ENCODE measurements at regions not wholly inside any gene's neighbourhood (a gene's known extent, or its start where the extent isn't known, plus 50 kb on each side); places are given as distances from the start of the nearest gene placed in this dataset.
A peak's percentile ranks its signal among the peaks of the same experiment; 100 is the strongest.
"Not testable (repeated sequence)": the region's sequence is repeated elsewhere in the genome, so short reads cannot be mapped to it uniquely, and the experiment has no call there.

- no peak for DNase-seq
Measured at GRCh38 chr7:83824214-83824613, 175.3 kb upstream of the SEMA3E start.

DNA sequence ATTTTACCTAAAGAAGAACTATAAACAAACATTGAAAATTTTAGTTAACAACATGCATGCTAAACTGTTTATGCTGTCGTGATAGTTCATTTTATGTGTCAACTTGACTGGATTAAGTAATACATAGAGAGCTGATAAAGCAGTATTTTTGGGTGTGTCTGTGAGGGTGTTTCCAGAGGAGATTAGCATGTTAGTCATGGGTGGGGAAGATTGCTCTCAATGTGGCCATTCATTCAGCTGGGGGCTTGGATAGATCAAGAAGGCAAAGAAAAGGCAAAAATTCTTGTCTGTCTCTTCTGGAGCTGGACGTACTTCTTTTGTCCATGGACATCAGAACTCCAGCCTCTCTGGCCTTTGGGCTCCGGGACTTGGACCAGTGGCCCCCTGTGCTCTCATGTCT is 172.9 kb upstream of the SEMA3E start:
- no peak for DNase-seq

- DNase-seq = no peak
Measured at GRCh38 chr7:83820641-83821040, 171.7 kb upstream of the SEMA3E start.

DNA sequence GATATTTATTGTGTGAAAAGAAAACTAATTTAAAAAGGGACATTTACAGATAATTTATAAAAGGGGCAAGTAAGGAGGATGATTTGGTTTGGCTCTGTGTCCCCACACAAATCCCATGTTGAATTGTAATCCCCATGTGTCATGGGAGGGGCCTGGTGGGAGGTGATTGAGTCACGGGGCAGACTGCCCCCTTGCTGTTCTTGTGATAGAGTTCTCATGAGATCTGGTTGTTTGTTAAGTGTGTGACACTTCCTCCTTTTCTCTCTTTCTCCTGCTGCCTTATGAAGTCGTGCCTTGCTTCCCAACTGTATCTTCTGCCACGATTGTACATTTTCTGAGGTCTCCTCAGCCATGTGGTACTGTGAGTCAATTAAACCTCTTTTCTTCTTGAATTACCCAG is 171.0 kb upstream of the SEMA3E start:
- DNase-seq = no peak

DNA sequence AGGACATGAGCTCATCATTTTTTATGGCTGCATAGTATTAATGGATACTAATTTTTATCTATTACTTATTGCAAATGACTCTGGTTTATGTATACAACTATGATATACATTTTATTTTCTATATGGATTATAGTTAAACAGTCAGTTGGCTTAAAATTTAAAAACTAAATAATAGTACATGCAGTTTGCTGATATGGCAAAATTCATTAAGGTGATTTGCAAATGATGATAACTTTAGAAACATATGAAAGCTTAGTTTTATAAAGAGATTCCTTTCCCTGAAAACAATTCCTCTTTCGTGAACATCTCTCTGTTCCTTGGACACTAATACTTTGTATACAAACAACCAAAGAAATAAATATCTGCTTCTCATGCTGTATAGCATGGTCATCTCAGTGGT is 165.5 kb upstream of the SEMA3E start:
- DNase-seq = no peak

DNA sequence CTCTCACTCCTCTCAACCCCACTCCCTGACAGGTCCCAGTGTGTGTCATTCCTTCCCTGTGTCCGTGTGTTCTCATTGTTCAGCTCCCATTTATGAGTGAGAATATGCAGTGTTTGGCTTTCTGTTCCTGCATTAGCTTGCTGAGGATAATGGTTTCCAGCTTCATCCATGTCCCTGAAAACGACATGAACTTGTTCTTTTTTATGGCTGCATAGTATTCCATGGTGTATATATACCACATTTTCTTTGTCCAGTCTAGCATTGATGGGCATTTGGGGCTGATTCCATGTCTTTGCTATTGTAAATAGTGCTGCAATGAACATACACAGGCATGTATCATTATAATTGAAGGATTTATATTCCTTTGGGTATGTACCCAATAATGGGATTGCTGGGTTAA is 163.6 kb upstream of the SEMA3E start:
- DNase-seq = not testable (repeated sequence)

- DNase-seq = no peak
Measured at GRCh38 chr7:83808982-83809381, 160.0 kb upstream of the SEMA3E start.

- no peak for DNase-seq
Measured at GRCh38 chr7:83807774-83808173, 158.8 kb upstream of the SEMA3E start.

GRCh38 chr7:83806538-83806937 is 157.6 kb upstream of the SEMA3E start:
- DNase-seq = no peak

DNA sequence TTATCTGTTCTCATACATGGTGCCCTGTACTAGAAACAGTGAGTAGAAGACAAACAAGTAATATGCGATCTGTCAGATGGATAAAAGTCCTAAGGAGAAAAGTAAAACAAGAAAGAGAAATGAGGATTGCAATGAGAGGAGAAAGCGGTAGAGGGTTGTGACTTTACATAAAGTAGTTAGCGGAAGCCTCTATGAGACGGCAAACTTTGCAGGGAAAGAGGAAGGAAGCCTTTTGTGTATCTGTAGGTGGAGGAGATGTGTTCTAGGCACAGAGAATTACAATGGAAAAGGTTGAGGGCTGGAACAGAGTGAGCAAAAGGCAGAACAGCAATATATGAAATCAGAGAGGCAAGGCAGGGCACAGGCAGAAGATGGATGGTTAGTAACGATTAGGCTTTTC is 150.4 kb upstream of the SEMA3E start:
- DNase-seq = no peak

DNA sequence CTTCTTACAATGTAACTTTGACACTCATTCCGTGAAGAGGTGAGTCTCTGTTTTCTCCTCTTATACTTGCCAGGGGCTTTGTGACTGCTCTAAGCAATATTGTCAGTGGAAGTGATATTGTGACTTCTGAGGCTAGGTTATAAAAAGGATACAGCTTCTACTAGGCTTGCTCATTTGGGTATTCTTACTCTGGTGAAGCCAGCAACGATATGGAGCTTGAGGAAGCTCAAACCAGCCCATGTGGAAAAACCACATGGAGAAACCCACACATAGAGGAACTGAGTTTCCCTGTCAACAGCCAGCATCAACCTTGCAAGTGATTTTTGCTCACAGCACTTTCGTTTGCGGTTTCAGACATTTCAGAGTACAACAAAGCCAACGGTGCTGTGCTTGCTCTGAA is 149.6 kb upstream of the SEMA3E start:
- DNase-seq = no peak

DNA sequence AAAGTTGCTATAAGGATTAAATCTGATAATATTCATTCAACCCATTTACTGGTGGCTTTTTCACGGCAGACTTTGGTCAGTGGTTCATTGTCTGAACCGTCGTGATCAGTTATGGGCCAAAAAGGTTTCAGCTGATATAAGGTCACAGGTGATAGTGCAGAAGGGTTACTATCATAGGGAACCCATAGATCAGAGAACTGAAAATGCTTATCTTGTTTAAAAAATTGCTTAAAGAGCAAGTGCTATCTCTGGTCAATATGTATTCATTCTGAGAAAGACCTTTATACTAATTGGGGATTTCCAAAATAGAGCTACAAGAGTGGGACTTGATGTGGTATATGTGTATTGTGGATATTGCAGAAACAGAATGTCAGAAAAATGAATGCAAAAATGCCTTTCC is 147.8 kb upstream of the SEMA3E start:
- no peak for DNase-seq

DNA sequence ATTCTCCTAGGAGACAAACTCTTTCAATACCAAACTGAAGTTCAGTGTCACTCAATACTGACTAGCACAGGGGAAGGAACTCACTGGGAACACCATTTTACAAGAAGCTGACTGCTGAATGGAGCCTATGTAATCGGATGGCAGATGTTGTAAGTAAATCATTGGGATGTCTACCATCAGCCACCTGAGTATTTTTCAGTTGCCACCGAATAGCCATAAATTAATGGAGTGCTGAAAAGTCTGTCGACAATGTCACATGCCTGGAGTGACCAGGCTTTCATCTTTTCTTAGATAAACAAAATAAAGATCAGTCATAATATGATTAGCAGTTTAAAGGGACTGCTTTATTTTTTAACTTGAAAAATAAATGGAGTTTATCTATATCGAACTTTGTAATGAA is 145.9 kb upstream of the SEMA3E start:
- DNase-seq = no peak

DNA sequence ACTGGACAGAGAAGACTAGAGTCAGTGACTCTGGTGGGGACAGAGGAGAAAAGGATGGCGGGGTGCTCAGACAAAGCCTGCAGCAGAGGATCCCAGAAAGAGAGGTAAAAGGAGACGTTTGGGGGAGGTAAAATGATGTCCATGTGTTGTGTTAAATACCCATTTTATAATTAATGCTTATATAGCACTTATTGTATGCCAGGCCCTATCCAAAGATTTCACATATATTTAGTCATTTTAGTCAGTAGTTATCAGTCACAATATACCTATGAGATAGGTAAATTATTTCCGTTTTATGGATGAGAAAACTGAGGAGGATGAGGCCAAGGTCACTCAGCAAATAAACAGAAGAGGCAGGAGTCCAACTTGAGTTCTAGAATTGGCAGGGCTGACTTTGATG is 144.6 kb upstream of the SEMA3E start:
- no peak for DNase-seq

GRCh38 chr7:83791737-83792136 is 142.8 kb upstream of the SEMA3E start:
- no peak for DNase-seq

DNA sequence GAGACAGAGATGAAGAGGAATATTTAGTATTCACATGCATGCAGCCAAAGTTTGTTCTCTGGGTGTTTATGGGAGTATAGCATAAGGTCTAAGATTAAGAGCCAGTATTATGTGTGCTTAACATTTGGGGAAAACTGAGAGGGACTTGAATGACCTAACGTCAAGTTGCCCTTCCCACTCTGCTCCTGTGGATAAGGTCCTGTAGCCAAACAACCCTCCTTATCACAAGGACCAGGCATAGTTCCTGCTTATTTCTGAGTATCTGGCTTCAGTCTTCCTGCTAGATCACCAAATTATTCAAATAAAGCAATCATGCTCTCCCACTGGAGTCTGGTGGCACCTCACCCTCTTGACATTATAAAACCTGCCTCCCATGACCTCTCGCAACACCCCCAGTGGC is 137.9 kb upstream of the SEMA3E start:
- DNase-seq = no peak

DNA sequence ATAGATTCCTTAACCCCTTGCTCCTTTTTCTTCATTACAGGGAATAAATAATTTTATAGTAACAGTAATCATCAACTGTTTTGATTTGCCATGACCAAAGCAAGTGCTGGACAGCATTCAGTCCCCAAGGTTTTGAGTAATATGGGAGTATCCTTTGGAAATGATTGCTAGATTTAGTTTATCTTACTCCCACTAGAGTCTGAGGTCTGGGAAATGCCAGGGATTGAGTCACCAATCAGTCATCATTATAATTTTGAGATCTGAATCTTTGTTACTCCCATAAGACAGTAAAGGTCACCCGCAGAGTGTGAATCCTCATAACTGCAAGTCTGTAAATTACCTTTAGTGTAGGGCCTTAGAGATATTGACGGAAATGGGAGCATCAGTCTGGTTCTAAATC is 133.7 kb upstream of the SEMA3E start:
- DNase-seq = no peak

DNA sequence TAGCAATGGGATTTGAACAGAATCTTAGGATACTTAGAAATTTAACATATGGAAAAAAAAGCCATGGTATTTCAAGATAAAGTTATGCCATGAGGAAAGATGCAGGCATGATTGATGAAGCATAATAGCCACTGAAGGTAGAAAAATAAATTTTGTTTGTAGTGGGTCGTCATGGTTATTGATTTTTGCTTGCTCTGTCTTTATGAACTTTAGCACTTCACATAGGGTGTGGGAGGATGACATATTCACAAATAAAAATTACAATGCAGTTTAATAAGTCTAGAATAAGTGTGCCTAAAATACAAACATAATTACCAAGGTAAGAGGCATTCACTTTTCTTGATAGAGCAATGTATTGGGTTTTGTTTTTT is 129.1 kb upstream of the SEMA3E start:
- no peak for DNase-seq

DNA sequence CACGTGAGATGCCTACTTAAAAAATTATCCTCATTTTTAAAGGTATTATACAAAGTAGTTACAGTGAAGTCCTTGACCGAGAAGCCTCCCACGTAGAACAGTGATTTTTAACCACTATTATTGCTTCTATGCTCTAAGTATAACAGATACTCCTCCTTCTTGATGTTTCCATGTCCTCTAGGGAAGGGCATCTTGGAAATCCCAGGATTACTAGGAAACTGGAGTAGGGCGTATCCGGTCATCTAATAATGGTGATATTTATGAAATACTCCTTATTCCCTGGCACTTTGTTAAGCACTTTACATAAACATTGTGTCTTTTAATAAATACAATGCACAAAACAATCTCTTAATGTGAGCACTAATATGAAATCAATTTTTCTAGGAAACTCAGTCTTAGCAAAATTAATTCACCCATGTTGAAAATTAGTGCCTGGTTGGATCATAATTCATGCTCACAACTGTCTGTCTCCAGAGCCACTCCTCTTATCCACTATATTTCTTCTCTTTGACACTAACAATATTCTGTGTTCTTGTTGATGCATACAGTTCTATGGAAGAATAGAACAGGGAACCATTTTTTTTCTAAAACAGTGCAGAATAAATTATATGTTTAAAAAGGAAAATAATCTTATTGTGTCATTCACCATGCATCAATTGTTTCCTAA is 128.6 kb upstream of the SEMA3E start:
- DNase-seq = no peak

GRCh38 chr7:83769407-83769806 is 120.5 kb upstream of the SEMA3E start:
- DNase-seq = no peak

GRCh38 chr7:83751217-83751616 is 102.3 kb upstream of the SEMA3E start:
- no peak for DNase-seq

- no peak for DNase-seq
Measured at GRCh38 chr7:83749495-83749894, 100.6 kb upstream of the SEMA3E start.

GRCh38 chr7:83739527-83739926 is 90.6 kb upstream of the SEMA3E start:
- DNase-seq = no peak

DNA sequence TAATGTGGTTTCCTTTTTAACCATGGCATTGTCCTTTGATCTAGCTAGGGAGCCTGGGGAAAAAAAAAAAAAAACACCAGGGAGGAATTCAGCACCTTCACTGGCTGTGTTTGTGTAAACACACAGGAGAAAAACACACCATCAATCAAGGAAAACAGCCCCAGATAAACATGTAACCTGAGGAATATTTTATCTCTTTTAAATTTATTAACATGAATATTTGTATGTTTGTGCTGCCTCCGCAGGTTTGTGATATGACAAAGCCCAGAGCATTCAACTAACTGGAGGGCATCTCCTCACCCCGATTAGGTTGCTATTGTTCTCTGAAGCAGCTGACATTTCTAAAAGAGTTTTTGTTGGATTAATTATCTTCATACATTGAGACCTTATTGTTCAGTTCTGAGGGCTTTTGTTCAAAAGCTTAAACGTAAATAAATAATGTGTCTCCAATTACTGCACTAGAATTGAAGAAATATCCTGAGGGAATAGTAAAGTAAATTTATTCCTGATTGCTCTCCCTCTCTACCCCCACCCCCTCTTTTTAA is 89.4 kb upstream of the SEMA3E start:
- peak; percentile 89 for DNase-seq

GRCh38 chr7:83732305-83732704 is 83.4 kb upstream of the SEMA3E start:
- peak; percentile 4 for DNase-seq

GRCh38 chr7:83731154-83731553 is 82.2 kb upstream of the SEMA3E start:
- DNase-seq = no peak

Measured in COR-L47 (cell line).